ENCODE measurements at regions not wholly inside any gene's neighbourhood (a gene's known extent, or its start where the extent isn't known, plus 50 kb on each side); places are given as distances from the start of the nearest gene placed in this dataset.
A peak's percentile ranks its signal among the peaks of the same experiment; 100 is the strongest.
"Not testable (repeated sequence)": the region's sequence is repeated elsewhere in the genome, so short reads cannot be mapped to it uniquely, and the experiment has no call there.

DNA sequence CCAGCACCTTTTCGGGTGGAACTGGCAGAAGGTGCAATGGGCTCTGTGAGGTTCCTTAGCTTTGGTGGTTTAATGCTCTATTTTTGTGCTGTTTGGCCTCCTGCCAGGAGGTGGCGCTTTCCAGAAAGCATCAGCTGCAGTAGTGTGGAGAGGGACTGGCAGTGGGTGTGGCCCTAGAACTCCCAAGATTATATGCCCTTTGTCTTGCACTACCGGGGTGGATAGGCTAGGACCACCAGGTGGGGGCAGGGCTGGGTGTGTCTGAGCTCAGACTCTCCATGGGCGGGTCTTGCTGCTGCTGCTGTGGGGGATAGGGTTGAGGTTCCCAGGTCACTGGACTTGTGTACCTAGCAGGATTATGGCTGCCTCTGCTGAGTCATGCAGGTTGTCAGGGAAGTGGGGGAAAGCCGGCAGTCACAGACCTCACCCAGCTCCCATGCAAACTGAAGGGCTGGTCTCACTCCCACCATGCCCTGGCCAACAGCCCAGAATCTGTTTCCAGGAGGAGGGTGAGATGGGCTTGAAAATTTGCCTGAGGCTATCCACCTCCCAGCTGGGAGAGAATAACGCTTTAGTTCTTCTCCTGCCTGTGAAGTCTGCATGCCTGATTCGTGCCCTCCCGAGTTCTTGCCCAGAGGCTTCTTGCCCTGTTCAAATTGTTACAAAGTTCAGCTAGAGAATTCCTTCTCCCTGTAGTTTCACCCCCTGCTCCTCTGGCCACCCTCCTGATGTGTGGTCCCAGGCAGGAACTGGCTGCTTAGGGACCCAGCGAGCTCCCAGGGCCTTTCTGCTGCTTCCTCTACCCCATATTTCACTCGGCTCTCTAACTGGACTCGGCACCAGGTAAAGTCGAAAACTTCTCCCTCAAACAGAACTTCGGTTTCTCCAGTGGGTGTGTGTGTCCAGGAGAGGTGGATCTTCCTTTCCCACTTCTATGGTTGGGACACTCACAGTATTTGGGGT is 76.5 kb upstream of the BTG3 start:
- DNase-seq: peak; percentile 2

DNA sequence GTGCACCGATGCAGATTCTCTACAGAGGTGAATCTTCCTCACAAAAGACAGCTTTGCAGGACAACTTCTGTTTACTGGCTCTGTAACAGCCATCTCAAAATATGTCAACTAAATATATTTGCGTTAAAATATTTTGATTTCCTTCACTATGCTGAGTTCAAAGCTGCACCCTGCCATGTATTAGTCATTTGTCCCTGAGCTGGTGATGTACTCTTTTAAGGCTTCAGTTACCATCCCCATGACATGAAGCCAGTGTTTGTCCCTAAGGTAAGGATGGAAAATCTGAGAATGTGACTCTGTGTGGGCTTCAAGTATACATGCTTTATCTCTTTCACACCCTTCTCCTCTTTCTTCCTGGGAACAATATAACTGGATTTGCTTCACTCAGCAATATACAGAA is 70.2 kb upstream of the BTG3 start:
- no peak for DNase-seq
- in situ Hi-C loops (cut with HindIII; ENCODE audit: low pct_ligation_motif_present, low pct_unique_long_range_greater_than_20kb, low sequenced_read_pairs): no loop called here

More for the DNA sequence above, 76.5 kb upstream of the BTG3 start:
- in situ Hi-C loops (cut with HindIII; ENCODE audit: low pct_ligation_motif_present, low pct_unique_long_range_greater_than_20kb, low sequenced_read_pairs): no loop called here

GRCh38 chr21:17679002-17679600 is 66.4 kb upstream of the BTG3 start:
- in situ Hi-C loops (cut with HindIII; ENCODE audit: low pct_ligation_motif_present, low pct_unique_long_range_greater_than_20kb, low sequenced_read_pairs): no loop called here
- DNase-seq: peak; percentile 55

- DNase-seq; in situ Hi-C loops (cut with HindIII; ENCODE audit: low pct_ligation_motif_present, low pct_unique_long_range_greater_than_20kb, low sequenced_read_pairs): not testable (repeated sequence)
These were observed 64.2 kb upstream of the BTG3 start for GRCh38 chr21:17676930-17677329.

- in situ Hi-C loops (cut with HindIII; ENCODE audit: low pct_ligation_motif_present, low pct_unique_long_range_greater_than_20kb, low sequenced_read_pairs): no loop called here
- DNase-seq: no peak
These were observed 61.4 kb upstream of the BTG3 start for GRCh38 chr21:17674106-17674505.

GRCh38 chr21:17673261-17674020 is 60.7 kb upstream of the BTG3 start:
- in situ Hi-C loops (cut with HindIII; ENCODE audit: low pct_ligation_motif_present, low pct_unique_long_range_greater_than_20kb, low sequenced_read_pairs): no loop called here
- no peak for DNase-seq

GRCh38 chr21:17671733-17672132 is 59.0 kb upstream of the BTG3 start:
- in situ Hi-C loops (cut with HindIII; ENCODE audit: low pct_ligation_motif_present, low pct_unique_long_range_greater_than_20kb, low sequenced_read_pairs): no loop called here
- DNase-seq: no peak

GRCh38 chr21:17668479-17669140 is 55.9 kb upstream of the BTG3 start:
- DNase-seq: no peak
- in situ Hi-C loops (cut with HindIII; ENCODE audit: low pct_ligation_motif_present, low pct_unique_long_range_greater_than_20kb, low sequenced_read_pairs): no loop called here

GRCh38 chr21:17667256-17667655 is 54.6 kb upstream of the BTG3 start:
- DNase-seq: no peak

More at GRCh38 chr21:17667256-17667655, 54.6 kb upstream of the BTG3 start:
- in situ Hi-C loops (cut with HindIII; ENCODE audit: low pct_ligation_motif_present, low pct_unique_long_range_greater_than_20kb, low sequenced_read_pairs): no loop called here

Measured in ACHN (cell line).